ENCODE measurements at regions not wholly inside any gene's neighbourhood (a gene's known extent, or its start where the extent isn't known, plus 50 kb on each side); places are given as distances from the start of the nearest gene placed in this dataset.

- DNase-seq (ENCODE audit: low spot score) (peak; percentile 28), ATAC-seq (ENCODE audit: low FRiP score) (peak; percentile 82)
- peak in 1 of 3 donors; percentile 31 for TF ChIP-seq CTCF (IDR thresholded peaks at IDR 0.05)
Observed at GRCh38 chr7:34320926-34321661, 336.9 kb upstream of the NPSR1 start.

GRCh38 chr7:34322841-34323240, 335.2 kb upstream of the NPSR1 start:
- ATAC-seq (ENCODE audit: low FRiP score) (no peak), DNase-seq (ENCODE audit: low spot score) (no peak)
- TF ChIP-seq CTCF (IDR thresholded peaks at IDR 0.05) = no peak

GRCh38 chr7:34327681-34328080, 330.3 kb upstream of the NPSR1 start:
- no peak for ATAC-seq (ENCODE audit: low FRiP score)
- no peak for DNase-seq (ENCODE audit: low spot score)
- TF ChIP-seq CTCF (IDR thresholded peaks at IDR 0.05) = no peak

GRCh38 chr7:34330308-34330707, 327.7 kb upstream of the NPSR1 start:
- DNase-seq (ENCODE audit: low spot score) (no peak), ATAC-seq (ENCODE audit: low FRiP score) (no peak)
- TF ChIP-seq CTCF (IDR thresholded peaks at IDR 0.05) = no peak

- no peak for TF ChIP-seq CTCF (IDR thresholded peaks at IDR 0.05)
- DNase-seq (ENCODE audit: low spot score) = no peak
- no peak for ATAC-seq (ENCODE audit: low FRiP score)
Observed at GRCh38 chr7:34331102-34331501, 326.9 kb upstream of the NPSR1 start.

- no peak for TF ChIP-seq CTCF (IDR thresholded peaks at IDR 0.05)
- no peak for ATAC-seq (ENCODE audit: low FRiP score)
- DNase-seq (ENCODE audit: low spot score) = no peak
Observed at GRCh38 chr7:34332006-34332405, 326.0 kb upstream of the NPSR1 start.

GRCh38 chr7:34333184-34333583, 324.8 kb upstream of the NPSR1 start:
- no peak for TF ChIP-seq CTCF (IDR thresholded peaks at IDR 0.05)
- ATAC-seq (ENCODE audit: low FRiP score) = no peak
- DNase-seq (ENCODE audit: low spot score) = no peak
